ENCODE measurements at regions not wholly inside any gene's neighbourhood (a gene's known extent, or its start where the extent isn't known, plus 50 kb on each side); places are given as distances from the start of the nearest gene placed in this dataset.

- TF ChIP-seq CTCF (conservative IDR thresholded peaks at IDR 0.05; ENCODE audit: low read depth, low read length) (no peak), RAD21 (IDR thresholded peaks at IDR 0.05; ENCODE audit: low read length) (no peak), MAZ (IDR thresholded peaks at IDR 0.05; ENCODE audit: borderline replicate concordance, low read depth, low read length) (no peak), BHLHE40 (IDR thresholded peaks at IDR 0.05; ENCODE audit: low read depth, low read length) (no peak)
Observed at GRCh38 chr6:137550535-137550934, 56.3 kb upstream of the OLIG3 start.
